Endothelial cell of umbilical vein (primary cell): ENCODE measurements at regions not wholly inside any gene's neighbourhood (a gene's known extent, or its start where the extent isn't known, plus 50 kb on each side); places are given as distances from the start of the nearest gene placed in this dataset.

Experiments
- BruUV-seq: library from RNA; stranded (reverse); fragments of 400-500 nt; replicated peaks from 2 replicates; lab custom pipeline; 2021; lab: Mats Ljungman, UMichigan
- CTCF ChIA-PET: fragments of 300-600, 350-600 bp; sonication (Branson Sonifier 250); formaldehyde crosslinking; loops from one replicate; lab custom pipeline; 2021; ENCODE audit warnings: antibody characterized with exemption, inconsistent platforms; lab: Charles Lee
- POLR2A ChIA-PET: fragments of 300-600, 350-600 bp; sonication (Branson Sonifier 250); formaldehyde crosslinking; loops from one replicate; lab custom pipeline; 2021; ENCODE audit warnings: antibody characterized with exemption, inconsistent platforms; lab: Charles Lee
- DNase-seq: peaks from one replicate; pipeline ENCODE4 v3.0.0-alpha.2; 2011; ENCODE audit warnings: low read depth, low spot score
- FAIRE-seq: peaks from 2 replicates; lab custom pipeline; 2011; peaks lifted over from hg19 to GRCh38; lab: Jason Lieb, UNC
- H2AFZ ChIP-seq: 2 replicates; pipeline ENCODE4 v1.6.0; 2012; ENCODE audit warnings: low read depth, low read length, control low read depth, inconsistent platforms
- H3K27ac ChIP-seq: 2 replicates; pipeline ENCODE4 v1.5.1; 2011; ENCODE audit warnings: low read depth, mild to moderate bottlenecking, control low read depth, low read length, moderate library complexity; ENCODE audit not compliant: insufficient read depth
- H3K27me3 ChIP-seq, 2 experiments: 2 replicates each; pipeline versions ENCODE4 v1.6.0 to v1.6.1; 2011; ENCODE audit warnings: low read length in 2 of 2, mixed read lengths in 1 of 2; ENCODE audit not compliant: control insufficient read depth in 2 of 2, insufficient read depth in 2 of 2
- H3K36me3 ChIP-seq, 2 experiments: 2 replicates in 1 of 2; 3 replicates in 1 of 2; pipeline ENCODE4 v1.5.1; 2011; ENCODE audit warnings: low read length in 2 of 2, mild to moderate bottlenecking in 1 of 2, moderate library complexity in 1 of 2; ENCODE audit not compliant: control insufficient read depth in 2 of 2, insufficient read depth in 2 of 2; ENCODE audit errors: extremely low read depth in 1 of 2
- H3K4me1 ChIP-seq: 3 replicates; pipeline ENCODE4 v1.5.1; 2011; ENCODE audit warnings: mild to moderate bottlenecking, low read length; ENCODE audit not compliant: control insufficient read depth, insufficient read depth; ENCODE audit errors: extremely low read depth
- H3K4me2 ChIP-seq: 2 replicates; pipeline ENCODE4 v1.6.1; 2011; ENCODE audit warnings: low read length, control low read depth, mixed read lengths; ENCODE audit not compliant: insufficient read depth
- H3K4me3 ChIP-seq, 3 experiments: fragments of 200-600 bp in 1 of 3; sonication (generic), shearing (Covaris generic) in 1 of 3; replicated peaks in 1 of 3; 2 replicates each; pipeline ENCODE4 v1.5.1; 2011 to 2016; ENCODE audit warnings: control low read depth in 3 of 3, low read length in 3 of 3, mild to moderate bottlenecking in 2 of 3, inconsistent platforms in 1 of 3, low read depth in 1 of 3, moderate library complexity in 1 of 3; ENCODE audit not compliant: insufficient read depth in 1 of 3
- H3K79me2 ChIP-seq: 2 replicates; pipeline ENCODE4 v1.6.0; 2012; ENCODE audit warnings: low read length, inconsistent platforms; ENCODE audit not compliant: control insufficient read depth, insufficient read depth
- H3K9ac ChIP-seq: replicated peaks from 2 replicates; pipeline ENCODE3; 2011; ENCODE audit warnings: low read length, control low read depth; ENCODE audit not compliant: insufficient read depth; ENCODE audit errors: extremely low read depth
- H3K9me1 ChIP-seq: replicated peaks from 3 replicates; pipeline ENCODE4 v1.6.0; 2011; ENCODE audit warnings: mild to moderate bottlenecking, low read length; ENCODE audit not compliant: control insufficient read depth, insufficient read depth; ENCODE audit errors: extremely low read depth
- H3K9me3 ChIP-seq: replicated peaks from 2 replicates; pipeline ENCODE4 v1.5.1; 2012; ENCODE audit warnings: low read length, inconsistent platforms; ENCODE audit not compliant: control insufficient read depth, insufficient read depth
- H4K20me1 ChIP-seq: replicated peaks from 2 replicates; pipeline ENCODE3; 2011; ENCODE audit warnings: mild to moderate bottlenecking, low read length; ENCODE audit not compliant: control insufficient read depth, insufficient read depth; ENCODE audit errors: extremely low read depth
- CTCF ChIP-seq, 2 donors: IDR thresholded peaks; 1 replicate in 1 of 2; 2 replicates in 1 of 2; pipeline ENCODE4 v1.5.1; 2011; ENCODE audit warnings: low read length in 2 of 2, mild to moderate bottlenecking in 2 of 2, moderate library complexity in 2 of 2, control low read depth in 1 of 2, inconsistent platforms in 1 of 2, low read depth in 1 of 2; ENCODE audit not compliant: insufficient read depth in 1 of 2; ENCODE audit errors: extremely low read depth in 1 of 2
- EZH2 ChIP-seq: IDR thresholded peaks from 2 replicates; pipeline ENCODE4 v1.6.1; 2012; ENCODE audit warnings: borderline replicate concordance, low read depth, mild to moderate bottlenecking, moderate library complexity, low read length, inconsistent platforms; ENCODE audit not compliant: severe bottlenecking
- FOS ChIP-seq: IDR thresholded peaks from 2 replicates; pipeline ENCODE4 v1.6.1; 2011; ENCODE audit warnings: mild to moderate bottlenecking, low read length, moderate library complexity, borderline replicate concordance; ENCODE audit not compliant: insufficient read depth
- GATA2 ChIP-seq: IDR thresholded peaks from 2 replicates; pipeline ENCODE4 v1.7.0; 2011; ENCODE audit warnings: low read depth, mild to moderate bottlenecking, moderate library complexity, mixed read lengths, low read length; ENCODE audit not compliant: insufficient read length, insufficient read depth
- JUN ChIP-seq: IDR thresholded peaks from 2 replicates; pipeline ENCODE4 v1.6.1; 2011; ENCODE audit warnings: borderline replicate concordance, low read depth; ENCODE audit not compliant: insufficient read length, insufficient read depth
- MAX ChIP-seq: IDR thresholded peaks from 2 replicates; pipeline ENCODE4 v1.6.1; 2011; ENCODE audit not compliant: insufficient read depth, insufficient read length
- MYC ChIP-seq: IDR thresholded peaks from one replicate; pipeline ENCODE4 v1.6.1; 2011; ENCODE audit warnings: mild to moderate bottlenecking, low read depth, low read length
- POLR2A ChIP-seq: IDR thresholded peaks from 2 replicates; pipeline ENCODE4 v1.6.1; 2012; ENCODE audit warnings: low read depth, mild to moderate bottlenecking, control low read depth, low read length
- POLR2AphosphoS5 ChIP-seq: IDR thresholded peaks from 2 replicates; pipeline ENCODE4 v1.6.1; 2012; ENCODE audit warnings: low read depth, mild to moderate bottlenecking, control low read depth, low read length, moderate library complexity; ENCODE audit not compliant: insufficient read depth
- dilution Hi-C: fragments of 300-500 bp; cut with MboI; formaldehyde crosslinking; loops from one replicate; pipeline ENCODE4 v1.15.0; 2019; ENCODE audit warnings: low sequenced_read_pairs; ENCODE audit not compliant: extremely low pct_ligation_motif_present
- intact Hi-C: fragments of 100-400 bp; cut with micrococcal nuclease; formaldehyde crosslinking; loops from one replicate; pipeline ENCODE4 v1.10.0; 2022

- DNase-seq (no peak), FAIRE-seq (no peak)
- H3K9ac ChIP-seq, result no peak overlapping the region
- H3K4me3 ChIP-seq, result no peak overlapping the region
- H3K36me3 ChIP-seq, result no peaks in the 10 kb centered on the region
- BruUV-seq, result no TSS peak
- dilution Hi-C loops (no loop called here), intact Hi-C loops (no loop called here)
- ChIA-PET CTCF (no interaction called here), POLR2A (no interaction called here)
- no peak for TF ChIP-seq POLR2A
- no peak for TF ChIP-seq FOS
- no peak for TF ChIP-seq GATA2
- TF ChIP-seq POLR2AphosphoS5, result no peak
- TF ChIP-seq EZH2, result no peak
- TF ChIP-seq JUN, result no peak
- no peak for TF ChIP-seq MYC
- no peak for TF ChIP-seq CTCF (IDR thresholded peaks at IDR 0.05; ENCODE audit: extremely low read depth in 1 of 2, insufficient read depth in 1 of 2, low read depth in 1 of 2, low read length in 2 of 2)
- no peak for TF ChIP-seq MAX
- no peaks in the 10 kb centered on the region for H3K4me1 ChIP-seq
- no peak overlapping the region for H2AFZ ChIP-seq
- H3K9me1 ChIP-seq, result no peaks in the 10 kb centered on the region
- no peaks in the 10 kb centered on the region for H3K79me2 ChIP-seq
- no peaks in the 10 kb centered on the region for H3K27me3 ChIP-seq
- H3K4me2 ChIP-seq, result no peak overlapping the region
- H3K9me3 ChIP-seq, result no peaks in the 10 kb centered on the region
- no peak overlapping the region for H3K27ac ChIP-seq
- no peaks in the 10 kb centered on the region for H4K20me1 ChIP-seq
These were observed 768.6 kb downstream of the ZPLD1 start for GRCh38 chr3:103203441-103203840.
